ENCODE measurements at regions not wholly inside any gene's neighbourhood (a gene's known extent, or its start where the extent isn't known, plus 50 kb on each side); places are given as distances from the start of the nearest gene placed in this dataset.
"Not testable (repeated sequence)": the region's sequence is repeated elsewhere in the genome, so short reads cannot be mapped to it uniquely, and the experiment has no call there.

DNA sequence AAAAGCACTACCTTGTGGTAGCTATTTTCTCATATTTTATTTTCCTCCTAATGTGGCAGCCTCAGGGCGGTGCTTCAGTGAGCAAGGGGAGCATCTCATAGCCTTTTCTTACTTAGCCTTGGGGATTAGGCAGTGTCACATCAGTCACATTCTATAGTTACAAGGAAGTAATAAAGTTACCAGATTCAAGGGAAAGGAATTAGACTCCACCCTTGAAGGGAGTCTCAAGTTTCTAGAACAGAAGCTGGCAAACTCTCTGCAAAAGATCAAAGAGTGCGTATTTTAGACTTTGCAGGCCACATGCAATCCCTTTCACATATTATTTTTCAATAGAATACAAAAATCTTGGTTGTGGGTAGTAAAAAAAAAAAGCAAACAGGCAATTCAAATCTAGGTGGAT lies 350.4 kb downstream of the AMY1C start:
- Histone ChIP-seq H3K9me3 (ENCODE audit: control insufficient read depth, insufficient read depth, low read length) (no peaks in the 10 kb centered on the region), H3K4me1 (ENCODE audit: control insufficient read depth, insufficient read depth, low read length) (no peaks in the 10 kb centered on the region), H3K27me3 (ENCODE audit: control insufficient read depth, insufficient read depth, low read length) (no peaks in the 10 kb centered on the region), H3K4me3 (ENCODE audit: low read depth, low read length) (no peak overlapping the region), H3K36me3 (ENCODE audit: control insufficient read depth, insufficient read depth, low read length) (no peaks in the 10 kb centered on the region), H3K9ac (ENCODE audit: low read depth, low read length) (no peak overlapping the region)

DNA sequence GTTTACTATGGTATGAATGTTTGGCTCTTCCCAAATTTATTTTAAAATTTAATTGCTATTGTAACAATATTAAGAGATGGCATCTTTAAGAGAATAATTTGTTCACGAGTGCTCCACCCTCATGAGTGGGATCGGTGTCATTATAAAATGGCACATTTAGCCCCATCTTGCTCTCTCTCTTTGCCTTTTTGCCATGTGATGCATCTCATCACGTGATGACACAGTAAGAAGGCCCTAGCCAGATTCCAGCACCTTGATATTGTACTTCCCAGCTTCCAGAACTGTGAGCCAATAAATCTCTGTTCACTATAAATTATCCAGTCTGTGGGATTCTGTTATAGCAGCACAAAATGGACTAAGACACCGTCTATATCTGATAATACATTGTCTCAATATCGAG lies 355.8 kb downstream of the AMY1C start:
- Histone ChIP-seq H3K27me3 (ENCODE audit: control insufficient read depth, insufficient read depth, low read length) (no peaks in the 10 kb centered on the region), H3K9me3 (ENCODE audit: control insufficient read depth, insufficient read depth, low read length) (no peaks in the 10 kb centered on the region), H3K4me3 (ENCODE audit: low read depth, low read length) (no peak overlapping the region), H3K36me3 (ENCODE audit: control insufficient read depth, insufficient read depth, low read length) (no peaks in the 10 kb centered on the region), H3K4me1 (ENCODE audit: control insufficient read depth, insufficient read depth, low read length) (no peaks in the 10 kb centered on the region), H3K9ac (ENCODE audit: low read depth, low read length) (no peak overlapping the region)

DNA sequence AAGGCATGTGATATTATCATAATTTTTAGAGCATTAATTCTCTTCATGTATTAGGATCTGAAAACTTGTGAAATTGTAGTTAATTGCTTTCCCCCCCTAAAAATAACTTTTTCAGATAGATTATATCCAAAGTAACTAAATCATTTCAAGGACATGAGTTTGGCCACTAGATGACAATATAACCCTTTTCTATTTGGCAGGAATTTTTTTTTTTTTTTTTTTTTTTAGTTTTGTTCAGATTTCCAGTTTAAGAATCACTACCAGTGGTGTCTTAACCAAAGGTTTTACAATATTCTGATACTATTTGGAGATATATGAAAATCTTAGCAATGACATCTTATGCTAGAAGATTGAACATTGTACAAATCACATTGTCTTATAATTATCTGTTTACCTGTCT lies 370.8 kb downstream of the AMY1C start:
- Histone ChIP-seq H3K36me3 (ENCODE audit: control insufficient read depth, insufficient read depth, low read length) (no peaks in the 10 kb centered on the region), H3K4me3 (ENCODE audit: low read depth, low read length) (no peak overlapping the region), H3K9ac (ENCODE audit: low read depth, low read length) (no peak overlapping the region), H3K27me3 (ENCODE audit: control insufficient read depth, insufficient read depth, low read length) (no peaks in the 10 kb centered on the region), H3K9me3 (ENCODE audit: control insufficient read depth, insufficient read depth, low read length) (no peaks in the 10 kb centered on the region), H3K4me1 (ENCODE audit: control insufficient read depth, insufficient read depth, low read length) (no peaks in the 10 kb centered on the region)

DNA sequence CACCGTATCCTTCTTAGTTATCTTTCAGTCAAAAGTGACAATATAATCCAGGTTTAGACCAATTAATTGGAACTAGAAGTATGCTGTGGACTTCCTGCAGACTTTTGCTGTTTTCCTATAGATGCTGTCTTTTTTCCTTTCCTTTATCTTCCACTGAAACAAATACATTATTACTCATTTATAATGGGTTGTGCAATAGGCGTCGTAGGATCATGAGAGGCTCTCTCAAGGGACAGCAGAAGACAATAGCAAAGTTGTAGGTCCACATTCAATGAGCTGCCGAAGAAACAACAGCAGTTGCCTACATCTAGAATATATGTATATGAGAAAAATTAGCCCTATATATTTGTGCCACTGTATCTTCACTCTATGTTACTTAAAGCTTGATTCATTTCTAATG lies 371.6 kb downstream of the AMY1C start:
- H3K9me3 ChIP-seq (ENCODE audit: control insufficient read depth, insufficient read depth, low read length), result no peaks in the 10 kb centered on the region
- no peaks in the 10 kb centered on the region for H3K4me1 ChIP-seq (ENCODE audit: control insufficient read depth, insufficient read depth, low read length)
- no peak overlapping the region for H3K4me3 ChIP-seq (ENCODE audit: low read depth, low read length)
- no peaks in the 10 kb centered on the region for H3K36me3 ChIP-seq (ENCODE audit: control insufficient read depth, insufficient read depth, low read length)
- H3K9ac ChIP-seq (ENCODE audit: low read depth, low read length), result no peak overlapping the region
- H3K27me3 ChIP-seq (ENCODE audit: control insufficient read depth, insufficient read depth, low read length), result no peaks in the 10 kb centered on the region

DNA sequence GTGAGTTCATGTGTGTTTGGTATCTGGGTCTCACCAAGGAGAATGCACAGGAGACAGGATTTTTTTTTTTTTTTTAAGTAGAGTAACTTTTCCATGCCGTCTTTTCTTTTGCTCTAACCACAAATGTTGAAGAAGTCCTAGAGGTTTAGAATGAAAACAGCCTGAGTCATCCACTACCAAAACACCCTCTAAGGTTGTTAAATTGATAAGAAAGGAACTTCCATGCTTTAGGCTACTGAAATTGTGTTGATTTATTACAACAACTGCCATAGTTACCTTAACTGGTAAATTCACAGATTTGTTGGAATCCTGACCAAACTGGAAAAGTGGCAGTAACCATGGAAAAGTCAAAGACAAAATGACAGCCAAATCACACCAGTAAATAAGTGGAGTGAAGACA lies 375.6 kb downstream of the AMY1C start:
- Histone ChIP-seq H3K4me3 (ENCODE audit: low read depth, low read length) (no peak overlapping the region), H3K4me1 (ENCODE audit: control insufficient read depth, insufficient read depth, low read length) (no peaks in the 10 kb centered on the region), H3K27me3 (ENCODE audit: control insufficient read depth, insufficient read depth, low read length) (no peaks in the 10 kb centered on the region), H3K36me3 (ENCODE audit: control insufficient read depth, insufficient read depth, low read length) (no peaks in the 10 kb centered on the region), H3K9me3 (ENCODE audit: control insufficient read depth, insufficient read depth, low read length) (no peaks in the 10 kb centered on the region), H3K9ac (ENCODE audit: low read depth, low read length) (no peak overlapping the region)

DNA sequence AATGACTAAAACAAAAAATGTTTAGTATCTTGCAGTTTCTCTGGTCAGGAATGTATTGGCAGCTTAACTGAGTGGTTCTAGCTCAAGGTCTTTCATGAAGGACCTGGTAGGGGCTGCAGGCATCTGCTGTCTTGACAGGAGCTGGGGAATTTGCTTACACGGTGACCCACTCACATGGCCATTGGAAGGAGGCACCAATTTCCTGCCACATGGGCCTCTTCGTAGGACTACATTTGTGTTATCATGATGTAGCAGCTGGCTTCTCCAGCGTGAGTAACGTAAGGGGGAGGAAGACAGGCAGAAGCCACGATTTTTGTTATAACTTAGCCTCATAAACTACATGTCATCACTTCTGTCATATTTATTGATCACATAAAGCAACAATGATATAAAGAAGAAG lies 376.3 kb downstream of the AMY1C start:
- Histone ChIP-seq H3K9me3 (ENCODE audit: control insufficient read depth, insufficient read depth, low read length) (no peaks in the 10 kb centered on the region), H3K4me3 (ENCODE audit: low read depth, low read length) (no peak overlapping the region), H3K36me3 (ENCODE audit: control insufficient read depth, insufficient read depth, low read length) (no peaks in the 10 kb centered on the region), H3K27me3 (ENCODE audit: control insufficient read depth, insufficient read depth, low read length) (no peaks in the 10 kb centered on the region), H3K4me1 (ENCODE audit: control insufficient read depth, insufficient read depth, low read length) (no peaks in the 10 kb centered on the region), H3K9ac (ENCODE audit: low read depth, low read length) (no peak overlapping the region)

DNA sequence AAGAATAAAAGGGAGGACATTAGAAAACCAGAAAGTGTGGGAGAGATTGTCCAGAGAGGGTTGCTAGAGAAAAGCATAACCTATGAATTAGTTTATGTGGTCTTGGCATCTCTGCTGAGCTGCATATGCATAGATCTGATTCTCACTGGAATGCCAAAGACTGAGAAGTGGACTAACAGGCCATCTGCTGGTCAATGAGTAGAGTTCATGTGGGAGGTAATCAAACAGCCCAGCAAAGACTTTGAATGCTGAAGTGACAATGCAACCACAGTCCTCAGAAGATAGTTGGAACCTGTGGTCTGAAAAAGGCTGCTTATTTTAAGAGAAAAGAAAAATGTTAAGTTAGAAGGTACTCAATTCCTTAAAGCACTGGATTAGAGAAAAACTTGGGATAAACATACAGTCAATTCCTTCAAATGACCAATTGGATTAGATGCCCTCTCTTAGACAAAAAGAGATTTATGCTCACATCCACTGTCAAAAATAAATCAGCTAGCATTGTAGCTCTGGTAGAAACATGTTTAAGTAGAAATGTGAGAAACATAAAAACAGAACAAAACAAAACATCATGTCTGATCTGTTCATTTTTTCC lies 382.8 kb downstream of the AMY1C start:
- no peaks in the 10 kb centered on the region for H3K27me3 ChIP-seq (ENCODE audit: control insufficient read depth, insufficient read depth, low read length)
- H3K4me1 ChIP-seq (ENCODE audit: control insufficient read depth, insufficient read depth, low read length), result peaks cover 2% of the 10 kb centered on the region
- no peak overlapping the region for H3K9ac ChIP-seq (ENCODE audit: low read depth, low read length)
- H3K9me3 ChIP-seq (ENCODE audit: control insufficient read depth, insufficient read depth, low read length), result no peaks in the 10 kb centered on the region
- no peak overlapping the region for H3K4me3 ChIP-seq (ENCODE audit: low read depth, low read length)
- no peaks in the 10 kb centered on the region for H3K36me3 ChIP-seq (ENCODE audit: control insufficient read depth, insufficient read depth, low read length)

DNA sequence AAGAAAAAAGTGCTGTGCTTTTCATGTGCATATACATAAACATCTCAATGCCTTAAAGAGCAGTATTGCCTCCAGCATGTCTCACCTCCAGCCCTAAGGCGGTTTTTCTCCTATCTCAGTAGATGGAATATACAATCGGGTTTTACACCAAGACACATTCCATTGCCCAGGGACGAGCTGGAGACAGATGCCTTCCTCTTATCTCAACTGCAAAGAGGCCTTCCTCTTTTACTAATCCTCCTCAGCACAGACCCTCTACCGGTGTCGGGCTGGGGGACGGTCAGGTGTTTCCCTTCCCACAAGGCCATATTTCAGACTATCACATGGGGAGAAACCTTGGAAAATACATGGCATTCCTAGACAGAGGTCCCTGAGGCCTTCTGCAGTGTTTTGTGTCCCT lies 385.3 kb downstream of the AMY1C start:
- not testable (repeated sequence) for H3K9me3 ChIP-seq (ENCODE audit: control insufficient read depth, insufficient read depth, low read length); H3K4me1 ChIP-seq (ENCODE audit: control insufficient read depth, insufficient read depth, low read length); H3K4me3 ChIP-seq (ENCODE audit: low read depth, low read length); H3K36me3 ChIP-seq (ENCODE audit: control insufficient read depth, insufficient read depth, low read length); H3K9ac ChIP-seq (ENCODE audit: low read depth, low read length); H3K27me3 ChIP-seq (ENCODE audit: control insufficient read depth, insufficient read depth, low read length)

DNA sequence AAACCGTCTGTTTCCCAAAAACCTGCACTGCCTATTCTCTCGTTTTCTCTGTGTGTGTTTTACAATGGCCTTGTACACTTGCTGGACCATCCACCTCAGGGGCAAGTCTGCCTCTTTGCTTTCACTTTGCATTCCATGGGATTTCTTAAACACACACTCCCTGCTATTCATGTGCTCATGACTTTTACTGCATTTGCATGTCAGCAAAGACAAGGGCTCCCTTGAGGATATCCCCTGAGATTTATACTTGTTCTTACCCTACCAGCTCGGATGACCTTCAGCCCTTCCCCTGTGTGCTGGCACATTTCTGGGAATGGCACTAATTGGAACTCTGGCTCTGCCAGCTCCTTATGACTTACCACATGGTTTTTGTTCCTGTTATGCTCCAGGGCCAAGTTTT lies 386.9 kb downstream of the AMY1C start:
- Histone ChIP-seq H3K9ac (ENCODE audit: low read depth, low read length) (no peak overlapping the region), H3K4me1 (ENCODE audit: control insufficient read depth, insufficient read depth, low read length) (peaks cover 2% of the 10 kb centered on the region), H3K4me3 (ENCODE audit: low read depth, low read length) (no peak overlapping the region), H3K9me3 (ENCODE audit: control insufficient read depth, insufficient read depth, low read length) (no peaks in the 10 kb centered on the region), H3K27me3 (ENCODE audit: control insufficient read depth, insufficient read depth, low read length) (no peaks in the 10 kb centered on the region), H3K36me3 (ENCODE audit: control insufficient read depth, insufficient read depth, low read length) (no peaks in the 10 kb centered on the region)

DNA sequence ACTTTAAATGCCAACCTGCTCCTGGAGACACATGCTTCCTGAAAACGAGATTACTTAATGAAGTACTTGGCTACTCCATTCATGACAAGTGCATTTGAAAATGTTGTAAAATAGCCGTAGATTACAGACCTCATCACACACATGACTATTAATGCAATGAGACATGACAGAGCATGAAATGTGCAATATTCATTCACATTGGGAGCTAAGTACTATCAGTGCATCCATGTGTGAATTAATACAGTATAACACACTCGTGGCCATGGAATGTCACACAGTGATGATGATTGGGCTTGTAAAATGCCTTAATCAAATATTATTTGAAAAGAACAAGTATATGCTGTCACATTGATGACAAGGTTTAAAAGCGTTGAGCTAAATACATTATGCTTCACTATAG lies 407.0 kb downstream of the AMY1C start:
- no peak overlapping the region for H3K9ac ChIP-seq (ENCODE audit: low read depth, low read length)
- no peaks in the 10 kb centered on the region for H3K27me3 ChIP-seq (ENCODE audit: control insufficient read depth, insufficient read depth, low read length)
- no peaks in the 10 kb centered on the region for H3K9me3 ChIP-seq (ENCODE audit: control insufficient read depth, insufficient read depth, low read length)
- H3K4me3 ChIP-seq (ENCODE audit: low read depth, low read length), result no peak overlapping the region
- H3K4me1 ChIP-seq (ENCODE audit: control insufficient read depth, insufficient read depth, low read length), result no peaks in the 10 kb centered on the region
- H3K36me3 ChIP-seq (ENCODE audit: control insufficient read depth, insufficient read depth, low read length), result no peaks in the 10 kb centered on the region

DNA sequence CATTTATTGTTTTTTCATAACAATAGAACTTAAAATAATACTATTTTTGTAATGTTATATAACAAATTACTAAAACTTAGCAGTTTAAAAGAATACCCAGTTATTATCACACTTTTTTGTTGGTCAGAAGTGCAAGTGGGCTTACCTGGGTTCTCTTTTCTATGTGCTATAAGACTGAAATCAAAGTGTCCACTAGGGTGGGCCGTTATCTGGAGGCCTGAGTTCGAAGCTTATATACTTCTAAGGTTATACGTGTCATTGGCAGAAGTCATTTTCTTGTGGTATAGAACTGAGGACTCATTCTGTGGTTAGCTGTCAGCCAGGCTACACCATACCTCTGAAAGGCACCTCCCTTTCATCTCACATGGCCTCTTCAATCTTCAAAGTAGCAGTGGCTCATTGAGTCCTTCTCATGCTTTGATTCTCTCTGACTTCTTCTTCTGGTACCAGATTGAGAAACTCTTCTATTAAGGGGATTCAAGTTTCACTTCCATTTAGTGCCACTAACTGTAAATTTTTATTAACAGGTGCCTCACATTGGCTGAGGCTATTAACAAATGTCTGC lies 414.3 kb downstream of the AMY1C start:
- no peaks in the 10 kb centered on the region for H3K36me3 ChIP-seq (ENCODE audit: control insufficient read depth, insufficient read depth, low read length)
- no peak overlapping the region for H3K4me3 ChIP-seq (ENCODE audit: low read depth, low read length)
- H3K9me3 ChIP-seq (ENCODE audit: control insufficient read depth, insufficient read depth, low read length), result no peaks in the 10 kb centered on the region
- no peaks in the 10 kb centered on the region for H3K27me3 ChIP-seq (ENCODE audit: control insufficient read depth, insufficient read depth, low read length)
- H3K9ac ChIP-seq (ENCODE audit: low read depth, low read length), result no peak overlapping the region
- H3K4me1 ChIP-seq (ENCODE audit: control insufficient read depth, insufficient read depth, low read length), result no peaks in the 10 kb centered on the region

DNA sequence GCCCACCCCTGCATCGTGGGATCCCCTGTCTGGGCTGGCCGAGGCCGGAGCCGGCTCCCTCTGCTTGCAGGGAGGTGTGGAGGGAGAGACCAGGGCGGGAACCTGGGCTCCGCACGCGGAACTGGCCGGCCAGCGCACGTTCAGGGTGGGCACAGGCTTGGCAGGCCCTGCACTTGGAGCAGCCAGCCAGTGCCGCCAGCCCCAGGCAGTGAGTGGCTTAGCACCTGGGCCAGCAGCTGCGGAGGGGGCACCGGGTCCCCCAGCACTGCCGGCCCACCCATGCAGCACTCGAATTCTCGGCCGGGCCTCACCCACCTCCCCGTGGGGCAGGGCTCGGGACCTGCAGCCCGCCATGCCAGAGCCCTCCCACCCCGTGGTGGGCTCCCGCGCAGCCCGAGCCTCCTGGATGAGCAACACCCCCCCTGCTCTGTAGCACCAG lies 422.6 kb downstream of the AMY1C start:
- H3K36me3 ChIP-seq (ENCODE audit: control insufficient read depth, insufficient read depth, low read length), result no peaks in the 10 kb centered on the region
- H3K9me3 ChIP-seq (ENCODE audit: control insufficient read depth, insufficient read depth, low read length), result no peaks in the 10 kb centered on the region
- H3K4me3 ChIP-seq (ENCODE audit: low read depth, low read length), result no peak overlapping the region
- H3K9ac ChIP-seq (ENCODE audit: low read depth, low read length), result no peak overlapping the region
- no peaks in the 10 kb centered on the region for H3K27me3 ChIP-seq (ENCODE audit: control insufficient read depth, insufficient read depth, low read length)
- no peaks in the 10 kb centered on the region for H3K4me1 ChIP-seq (ENCODE audit: control insufficient read depth, insufficient read depth, low read length)

All from iPS-15b (cell line).